Panc1 (cell line): ENCODE measurements at regions not wholly inside any gene's neighbourhood (a gene's known extent, or its start where the extent isn't known, plus 50 kb on each side); places are given as distances from the start of the nearest gene placed in this dataset.

Experiments used
- CTCF ChIP-seq: fragments of 450-650 bp; IDR thresholded peaks from 2 replicates; pipeline ENCODE4 v1.5.1; 2017; ENCODE audit warnings: mild to moderate bottlenecking
- POLR2AphosphoS5 ChIP-seq: IDR thresholded peaks from 2 replicates; pipeline ENCODE4 v1.6.1; 2012; ENCODE audit warnings: mild to moderate bottlenecking, low read depth, low read length, moderate library complexity
- REST ChIP-seq, 2 experiments: IDR thresholded peaks; 2 replicates each; pipeline ENCODE4 v1.6.1; 2011 to 2012; ENCODE audit warnings: low read depth in 2 of 2, control low read depth in 1 of 2, low read length in 1 of 2, mild to moderate bottlenecking in 1 of 2, moderate library complexity in 1 of 2; ENCODE audit not compliant: insufficient read depth in 1 of 2
- SIN3A ChIP-seq: IDR thresholded peaks from 2 replicates; pipeline ENCODE4 v1.6.1; 2012; ENCODE audit warnings: low read depth, mild to moderate bottlenecking, low read length, moderate library complexity, borderline replicate concordance; ENCODE audit not compliant: insufficient read depth

- TF ChIP-seq SIN3A = no peak
- no peak for TF ChIP-seq REST (IDR thresholded peaks at IDR 0.05; ENCODE audit: insufficient read depth in 1 of 2, low read depth in 2 of 2, low read length in 1 of 2)
- no peak for TF ChIP-seq POLR2AphosphoS5
- no peak for TF ChIP-seq CTCF
Measured at GRCh38 chr2:7472465-7472864, 555.3 kb downstream of the RNF144A start.
